GM13976 (cell line): ENCODE measurements at regions not wholly inside any gene's neighbourhood (a gene's known extent, or its start where the extent isn't known, plus 50 kb on each side); places are given as distances from the start of the nearest gene placed in this dataset.

Source experiments
- DNase-seq: peaks from one replicate; pipeline ENCODE4 v3.0.0; 2012; ENCODE audit warnings: low spot score
- in situ Hi-C: fragments of 300-500 bp; cut with MboI; formaldehyde crosslinking; loops from one replicate; pipeline ENCODE4 v1.12.0; 2022; ENCODE audit warnings: low sequenced_read_pairs, mixed read lengths, inconsistent platforms; ENCODE audit not compliant: unreplicated experiment
- TF ChIP-seq, protein P1 (sequence below): IDR thresholded peaks from 2 replicates; pipeline ENCODE4 v1.5.1; 2012; ENCODE audit warnings: borderline replicate concordance, mild to moderate bottlenecking; ENCODE audit not compliant: insufficient read depth; ENCODE audit errors: extremely low read depth, missing control alignments, control extremely low read depth

DNA sequence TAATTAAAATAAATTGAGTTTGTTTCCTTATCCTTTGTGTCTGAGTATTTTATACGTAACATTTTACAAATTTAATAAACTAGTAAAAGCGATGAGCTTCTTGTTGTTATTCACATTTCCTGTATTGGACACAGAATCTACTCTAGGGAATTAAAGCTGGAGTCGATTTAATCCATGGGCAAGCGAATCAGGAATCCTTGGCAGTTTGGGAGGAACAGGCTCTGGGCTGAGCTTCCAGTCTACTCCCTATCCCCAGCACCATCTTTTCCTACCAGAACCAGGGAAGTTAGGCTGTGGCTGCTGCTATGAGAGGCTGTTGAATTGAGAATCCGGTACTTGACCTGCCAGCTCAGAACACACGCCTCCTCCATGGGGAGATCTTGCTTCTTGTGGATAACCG, 437.3 kb upstream of the TPM1 start:
- TF ChIP-seq, protein P1, sequence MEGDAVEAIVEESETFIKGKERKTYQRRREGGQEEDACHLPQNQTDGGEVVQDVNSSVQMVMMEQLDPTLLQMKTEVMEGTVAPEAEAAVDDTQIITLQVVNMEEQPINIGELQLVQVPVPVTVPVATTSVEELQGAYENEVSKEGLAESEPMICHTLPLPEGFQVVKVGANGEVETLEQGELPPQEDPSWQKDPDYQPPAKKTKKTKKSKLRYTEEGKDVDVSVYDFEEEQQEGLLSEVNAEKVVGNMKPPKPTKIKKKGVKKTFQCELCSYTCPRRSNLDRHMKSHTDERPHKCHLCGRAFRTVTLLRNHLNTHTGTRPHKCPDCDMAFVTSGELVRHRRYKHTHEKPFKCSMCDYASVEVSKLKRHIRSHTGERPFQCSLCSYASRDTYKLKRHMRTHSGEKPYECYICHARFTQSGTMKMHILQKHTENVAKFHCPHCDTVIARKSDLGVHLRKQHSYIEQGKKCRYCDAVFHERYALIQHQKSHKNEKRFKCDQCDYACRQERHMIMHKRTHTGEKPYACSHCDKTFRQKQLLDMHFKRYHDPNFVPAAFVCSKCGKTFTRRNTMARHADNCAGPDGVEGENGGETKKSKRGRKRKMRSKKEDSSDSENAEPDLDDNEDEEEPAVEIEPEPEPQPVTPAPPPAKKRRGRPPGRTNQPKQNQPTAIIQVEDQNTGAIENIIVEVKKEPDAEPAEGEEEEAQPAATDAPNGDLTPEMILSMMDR: no peak
- in situ Hi-C loops: no loop called here
- DNase-seq: no peak

DNA sequence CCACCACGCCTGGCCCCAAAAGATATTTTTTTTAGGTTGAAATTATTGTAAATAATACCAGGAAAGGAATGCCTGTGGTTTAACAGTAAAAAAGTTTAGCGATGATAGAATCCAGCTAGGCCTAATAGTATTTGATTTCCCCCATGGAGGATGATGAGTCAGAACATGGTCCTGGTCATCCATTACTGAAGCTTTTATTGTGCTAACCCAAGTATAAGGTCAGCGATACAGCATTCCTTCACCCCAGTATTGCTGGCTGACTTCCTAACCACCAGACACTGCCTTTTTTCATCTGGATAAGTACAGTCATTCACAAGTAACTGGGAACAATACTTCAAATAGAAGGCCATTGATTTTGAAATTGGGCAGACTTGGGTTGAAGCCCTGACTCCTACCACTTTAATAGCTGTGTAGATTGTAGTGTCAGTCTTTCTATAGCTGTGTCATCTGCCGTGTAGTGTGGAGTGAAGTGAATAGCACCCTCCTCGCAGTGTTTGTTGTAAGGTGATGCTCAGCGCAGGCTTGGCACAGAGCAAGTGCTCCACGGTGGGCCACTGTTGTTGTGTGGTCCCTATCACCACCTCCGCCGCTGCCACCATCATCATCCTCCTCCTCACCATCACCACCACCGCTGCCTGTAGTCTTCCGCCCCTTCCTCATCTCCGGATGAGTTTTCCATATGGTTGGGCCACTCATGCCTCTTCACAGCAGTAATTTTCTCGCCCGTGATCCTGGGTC, 436.0 kb upstream of the TPM1 start:
- no peak for DNase-seq
- in situ Hi-C loops: no loop called here
- TF ChIP-seq, protein P1: no peak

DNA sequence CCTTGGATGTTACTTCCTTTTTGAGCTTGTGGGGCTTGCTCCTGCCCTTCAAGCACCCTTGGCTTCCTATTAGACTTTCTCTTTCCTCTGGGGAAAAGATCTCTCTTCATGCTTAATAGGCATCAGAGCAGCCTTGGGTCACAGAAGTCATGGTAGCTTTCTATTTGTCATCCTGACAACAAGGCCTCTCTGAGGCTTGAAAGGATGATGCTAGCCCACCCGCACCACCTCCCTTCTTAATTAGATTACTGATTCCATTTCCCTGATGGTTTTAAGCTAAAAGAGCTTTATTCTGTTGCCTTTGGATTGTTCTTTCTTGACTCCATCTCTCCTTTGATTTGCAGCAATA, 435.5 kb upstream of the TPM1 start:
- in situ Hi-C loops: no loop called here
- no peak for DNase-seq
- TF ChIP-seq, protein P1: no peak

DNA sequence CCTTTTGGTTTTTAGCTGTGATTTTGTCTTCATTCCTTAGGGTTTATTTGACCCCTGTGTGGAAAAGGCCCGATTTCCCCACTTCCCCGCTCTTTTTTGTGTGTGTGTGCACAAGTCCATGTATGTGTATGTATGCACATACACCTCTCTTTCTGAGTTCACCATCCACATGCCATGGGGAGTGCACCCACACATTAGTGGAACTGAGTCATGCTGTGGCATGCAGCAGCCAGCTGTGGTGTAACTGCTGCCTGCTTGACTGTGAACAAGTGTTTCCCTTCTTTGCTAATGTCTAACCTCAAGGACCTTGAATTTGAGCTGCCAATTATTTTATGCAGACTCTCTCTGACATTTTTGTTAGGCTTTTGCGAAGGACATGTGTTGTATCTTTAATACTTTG, 434.9 kb upstream of the TPM1 start:
- in situ Hi-C loops: no loop called here

DNA sequence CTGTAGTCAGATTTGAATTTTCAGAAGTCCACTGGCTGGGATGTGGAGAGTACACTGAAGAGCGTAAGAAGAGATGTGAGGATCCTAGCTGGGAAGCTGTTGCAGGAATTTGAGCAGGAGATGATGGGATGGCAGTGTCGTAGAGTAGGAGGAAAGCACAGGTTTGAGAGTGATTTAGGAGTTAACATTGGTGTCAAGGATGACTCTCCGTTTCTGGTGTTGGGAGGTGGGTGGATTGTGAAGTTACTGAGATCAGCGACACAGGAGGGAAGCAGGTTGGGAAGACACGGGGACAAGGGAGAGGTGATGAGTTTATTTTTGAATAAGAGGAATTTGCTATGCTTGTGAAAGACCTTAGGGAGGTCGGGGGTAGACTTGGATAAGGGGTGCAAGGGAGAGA, 434.2 kb upstream of the TPM1 start:
- no peak for DNase-seq
- in situ Hi-C loops: no loop called here
- TF ChIP-seq, protein P1: no peak

More for the DNA sequence above, 434.9 kb upstream of the TPM1 start:
- DNase-seq: no peak
- TF ChIP-seq, protein P1: no peak

DNA sequence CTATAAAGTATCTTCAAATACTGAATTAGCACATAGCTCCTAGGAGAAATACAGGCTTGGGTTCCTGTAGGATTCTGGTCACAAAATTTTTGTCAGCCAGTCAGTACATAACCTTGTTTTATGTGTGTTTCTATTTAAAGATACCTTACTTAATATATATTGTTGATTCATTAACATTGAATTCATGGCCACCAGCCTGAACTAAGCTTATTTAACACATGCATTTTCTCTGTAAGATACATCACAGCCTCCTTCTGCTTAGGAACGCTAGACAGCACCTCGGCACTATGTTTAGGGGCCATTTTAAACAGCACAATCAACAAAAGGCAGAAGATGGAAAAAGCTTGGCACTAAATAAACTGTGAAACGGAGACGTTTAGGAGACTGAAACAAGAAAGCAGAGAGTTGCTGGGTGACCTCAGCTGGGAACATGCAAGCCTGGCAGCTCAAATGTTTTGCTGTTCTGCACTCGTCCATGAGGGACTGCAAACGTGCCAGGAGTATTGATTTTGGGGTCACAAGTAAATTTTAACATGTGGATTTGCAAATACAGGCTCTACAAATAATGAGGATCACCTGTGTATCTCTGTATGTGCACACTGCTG, 432.2 kb upstream of the TPM1 start:
- no peak for DNase-seq
- TF ChIP-seq, protein P1: no peak
- in situ Hi-C loops: no loop called here
